ENCODE measurements at regions not wholly inside any gene's neighbourhood (a gene's known extent, or its start where the extent isn't known, plus 50 kb on each side); places are given as distances from the start of the nearest gene placed in this dataset.

DNA sequence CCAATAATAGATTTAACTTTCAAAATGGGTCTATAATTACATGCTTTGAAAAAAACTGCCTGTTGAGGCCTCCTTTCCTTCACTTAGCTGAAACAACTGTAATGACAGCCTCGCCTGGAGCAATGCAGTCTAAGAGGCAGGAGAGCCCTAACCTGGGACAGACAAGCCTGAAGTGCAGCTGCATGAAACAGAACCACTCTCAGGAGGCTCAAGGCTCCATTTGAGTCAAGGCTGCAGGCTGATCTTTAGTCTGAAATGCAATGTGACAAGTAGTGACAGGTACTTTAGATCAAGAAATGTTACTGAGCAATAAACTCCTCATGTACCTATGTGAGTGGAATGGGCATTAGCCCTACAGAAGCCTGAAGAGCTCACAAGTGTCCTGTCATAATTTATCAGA lies 414.0 kb upstream of the LUZP2 start:
- TF ChIP-seq, protein P1, sequence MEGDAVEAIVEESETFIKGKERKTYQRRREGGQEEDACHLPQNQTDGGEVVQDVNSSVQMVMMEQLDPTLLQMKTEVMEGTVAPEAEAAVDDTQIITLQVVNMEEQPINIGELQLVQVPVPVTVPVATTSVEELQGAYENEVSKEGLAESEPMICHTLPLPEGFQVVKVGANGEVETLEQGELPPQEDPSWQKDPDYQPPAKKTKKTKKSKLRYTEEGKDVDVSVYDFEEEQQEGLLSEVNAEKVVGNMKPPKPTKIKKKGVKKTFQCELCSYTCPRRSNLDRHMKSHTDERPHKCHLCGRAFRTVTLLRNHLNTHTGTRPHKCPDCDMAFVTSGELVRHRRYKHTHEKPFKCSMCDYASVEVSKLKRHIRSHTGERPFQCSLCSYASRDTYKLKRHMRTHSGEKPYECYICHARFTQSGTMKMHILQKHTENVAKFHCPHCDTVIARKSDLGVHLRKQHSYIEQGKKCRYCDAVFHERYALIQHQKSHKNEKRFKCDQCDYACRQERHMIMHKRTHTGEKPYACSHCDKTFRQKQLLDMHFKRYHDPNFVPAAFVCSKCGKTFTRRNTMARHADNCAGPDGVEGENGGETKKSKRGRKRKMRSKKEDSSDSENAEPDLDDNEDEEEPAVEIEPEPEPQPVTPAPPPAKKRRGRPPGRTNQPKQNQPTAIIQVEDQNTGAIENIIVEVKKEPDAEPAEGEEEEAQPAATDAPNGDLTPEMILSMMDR (IDR thresholded peaks at IDR 0.05; ENCODE audit: low read depth, low read length, poor library complexity, severe bottlenecking), result no peak
- no peak for TF ChIP-seq EZH2phosphoT487 (IDR thresholded peaks at IDR 0.05; ENCODE audit: borderline replicate concordance, low read length)

Measured in DOHH2 (cell line).